GM19438 (cell line): ENCODE measurements at regions not wholly inside any gene's neighbourhood (a gene's known extent, or its start where the extent isn't known, plus 50 kb on each side); places are given as distances from the start of the nearest gene placed in this dataset.
"Not testable (repeated sequence)": the region's sequence is repeated elsewhere in the genome, so short reads cannot be mapped to it uniquely, and the experiment has no call there.

ENCODE experiments used
- ATAC-seq: cut with Tn5 transposase; IDR thresholded peaks from one replicate; pipeline ENCODE4 v1.9.1; 2021; ENCODE audit warnings: low read depth; ENCODE audit not compliant: unreplicated experiment

GRCh38 chr7:121531175-121532070 is 135.3 kb upstream of the FAM3C start:
- no peak for ATAC-seq

- peak; percentile 100 for ATAC-seq
Measured at GRCh38 chr7:121530227-121531174, 134.4 kb upstream of the FAM3C start.

DNA sequence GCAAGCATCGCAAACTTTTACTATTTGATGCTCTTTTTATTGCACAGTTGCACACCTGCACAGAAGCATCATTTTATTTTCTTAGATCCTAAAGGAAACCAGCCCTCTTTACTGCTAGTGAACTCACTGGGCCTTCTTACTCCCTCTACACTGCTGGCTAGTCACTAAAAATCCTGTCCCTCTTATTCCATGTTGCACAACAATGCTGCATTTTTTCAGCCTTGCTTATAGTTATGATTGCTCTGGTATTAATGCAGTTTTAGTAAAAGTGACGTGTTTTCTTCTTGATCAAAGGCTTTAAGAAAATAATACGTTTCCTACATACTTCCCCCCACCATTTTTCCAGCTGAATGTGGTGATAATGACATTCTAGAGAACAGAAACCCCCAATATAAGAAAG is 132.9 kb upstream of the FAM3C start:
- ATAC-seq = no peak

- ATAC-seq = not testable (repeated sequence)
Measured at GRCh38 chr7:121526210-121526609, 130.1 kb upstream of the FAM3C start.

DNA sequence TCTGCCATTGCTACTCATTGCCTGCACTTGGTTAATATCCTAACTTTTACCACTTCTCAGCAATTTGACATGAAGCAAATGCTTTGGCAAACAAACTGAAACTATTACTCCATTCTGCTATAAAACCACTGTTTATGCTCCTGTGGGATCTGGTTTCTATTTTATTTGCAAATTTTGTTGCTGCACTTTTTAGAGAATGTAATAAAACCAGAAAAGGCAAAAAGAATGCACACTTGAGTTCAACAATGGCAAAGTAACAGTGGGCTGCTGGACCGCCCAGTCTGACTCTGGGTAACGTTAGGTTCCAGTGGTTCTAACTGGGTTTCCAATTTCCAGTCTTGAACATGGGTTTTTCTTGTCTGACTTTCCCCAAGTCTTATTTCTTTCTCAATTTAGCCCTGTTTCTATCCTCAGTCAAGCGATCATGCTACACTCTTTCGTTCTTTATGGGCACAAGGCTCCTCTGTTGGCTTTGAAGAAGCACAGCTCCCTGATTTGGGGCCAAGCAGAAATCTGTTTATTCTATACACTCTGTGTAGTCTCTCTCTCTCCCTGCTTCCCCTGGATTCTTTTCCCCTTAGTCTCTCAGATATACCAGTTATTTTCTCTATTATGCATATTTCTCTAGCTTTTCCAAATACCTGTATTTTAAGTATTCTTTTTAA is 129.2 kb upstream of the FAM3C start:
- ATAC-seq = no peak

- no peak for ATAC-seq
Measured at GRCh38 chr7:121521711-121522400, 125.7 kb upstream of the FAM3C start.

DNA sequence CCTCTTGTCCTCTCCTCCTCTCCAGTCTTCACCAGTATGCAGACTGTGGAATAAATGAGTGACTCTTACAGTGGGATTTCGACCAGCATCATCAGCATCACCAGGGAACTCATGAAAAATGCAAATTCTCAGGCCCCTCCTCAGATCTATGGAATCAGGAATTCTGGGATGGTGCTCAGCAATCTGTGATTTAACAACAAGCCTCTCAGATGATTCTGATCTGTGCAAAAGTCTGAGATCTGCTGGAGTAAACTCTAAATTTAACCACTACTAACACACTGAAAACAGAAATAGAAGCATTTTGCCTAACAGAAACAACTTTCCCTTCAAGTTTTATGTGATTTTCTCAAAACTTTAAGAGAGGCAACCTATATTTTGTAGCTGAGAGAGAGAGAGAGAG is 124.8 kb upstream of the FAM3C start:
- ATAC-seq = no peak

GRCh38 chr7:121519548-121520521 is 123.7 kb upstream of the FAM3C start:
- ATAC-seq = peak; percentile 67

- ATAC-seq = no peak
Measured at GRCh38 chr7:121517591-121517990, 121.5 kb upstream of the FAM3C start.

DNA sequence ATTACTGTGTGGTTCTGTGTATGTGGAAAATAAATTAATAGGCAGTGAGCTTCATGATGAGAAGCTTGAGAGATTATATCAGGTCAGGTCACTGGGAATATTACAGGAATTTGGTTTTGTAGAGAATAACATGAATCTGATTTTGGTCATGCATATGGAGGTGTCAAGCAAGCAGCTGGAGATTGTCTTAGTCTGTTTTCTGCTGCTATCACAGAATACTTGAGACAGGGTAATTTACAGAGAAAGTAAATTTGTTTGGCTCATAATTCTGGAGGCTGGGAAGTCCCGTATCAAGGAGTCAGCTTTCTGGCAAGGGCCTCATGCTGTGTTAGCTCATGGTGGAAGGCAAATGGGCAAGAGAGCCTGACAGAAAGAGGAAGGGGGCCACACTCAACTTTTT is 120.7 kb upstream of the FAM3C start:
- ATAC-seq = no peak

DNA sequence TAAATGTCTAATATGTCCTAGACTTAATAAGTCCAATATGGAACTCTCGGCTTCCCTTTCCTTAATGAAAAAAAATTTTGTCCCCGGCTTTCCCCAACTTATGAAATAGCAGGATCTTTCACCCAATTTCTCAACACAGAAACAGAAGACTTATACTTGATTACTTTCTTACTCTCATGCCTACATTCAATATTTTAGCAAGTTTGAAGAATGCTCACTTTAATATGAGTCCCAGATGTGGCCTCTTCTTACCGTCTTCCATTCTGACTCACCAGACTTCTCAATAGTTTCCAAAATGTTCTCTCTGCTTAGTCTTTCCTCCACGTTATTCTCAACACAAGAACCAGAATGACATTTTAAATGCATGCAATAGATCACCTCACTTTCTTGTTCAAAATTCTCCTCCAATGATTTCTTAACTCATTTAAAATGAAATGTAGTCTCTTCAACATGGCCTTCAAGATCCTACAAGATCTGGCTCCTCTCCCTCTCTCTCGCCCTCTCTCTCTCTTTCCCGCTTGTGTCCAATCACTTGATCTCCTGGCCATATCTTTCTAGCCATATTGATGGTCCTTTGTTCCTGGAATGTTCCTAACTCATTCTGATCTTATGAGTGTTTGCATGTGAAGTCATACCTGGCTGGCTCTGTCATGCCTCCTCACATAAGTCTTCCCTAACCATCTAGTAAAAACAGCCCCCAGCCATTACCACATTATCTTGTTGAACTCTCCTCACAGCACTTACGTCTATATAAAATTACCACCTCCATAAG is 119.7 kb upstream of the FAM3C start:
- no peak for ATAC-seq

DNA sequence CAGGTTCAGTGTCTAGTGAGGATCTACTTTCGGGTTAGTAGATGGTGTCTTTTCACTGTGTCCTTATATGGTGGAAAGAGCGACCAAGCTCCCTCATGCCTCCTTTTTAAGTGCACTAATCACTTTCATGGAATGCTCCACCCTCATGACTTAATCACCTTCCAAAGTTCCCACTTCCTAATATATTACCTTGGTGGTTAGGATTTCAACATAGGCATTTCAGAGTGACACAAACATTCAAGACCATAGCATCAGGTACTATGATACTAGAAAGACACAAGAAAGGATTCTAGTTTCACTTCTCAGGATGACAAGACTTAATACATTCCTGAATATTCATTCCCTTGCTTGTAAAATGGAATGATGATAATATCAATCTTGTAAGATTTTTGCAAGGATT is 119.1 kb upstream of the FAM3C start:
- ATAC-seq = no peak

- ATAC-seq = no peak
Measured at GRCh38 chr7:121513105-121513504, 117.0 kb upstream of the FAM3C start.

DNA sequence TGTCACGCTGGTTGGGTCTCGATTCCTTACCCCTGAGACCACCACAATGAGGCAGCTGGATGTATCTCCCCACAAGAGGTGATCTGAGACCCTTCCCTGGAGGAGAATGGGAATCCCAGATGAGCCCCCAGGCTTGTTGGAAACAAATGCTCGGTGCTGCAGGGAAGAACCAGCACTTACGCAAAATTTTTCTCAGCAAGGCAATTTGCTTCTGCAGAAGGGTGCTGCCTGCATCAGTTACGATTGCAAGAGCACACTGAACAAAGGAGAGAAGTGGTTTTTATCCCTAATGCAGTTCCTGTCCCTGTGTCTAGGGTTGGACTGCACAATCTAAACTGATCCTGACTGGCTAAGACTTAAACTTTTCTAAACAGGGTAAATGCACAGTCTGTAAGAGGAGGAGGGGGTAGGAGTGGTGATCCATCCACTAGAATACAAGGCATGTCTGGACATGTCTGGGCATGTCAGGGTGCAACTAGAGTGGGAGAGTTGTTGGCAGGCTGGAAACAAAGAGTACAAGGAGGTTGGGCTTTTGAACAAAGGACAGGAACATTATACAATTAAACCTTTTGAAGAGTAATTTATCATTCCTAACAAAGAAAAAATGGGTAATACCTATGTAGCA is 114.9 kb upstream of the FAM3C start:
- ATAC-seq = no peak

- ATAC-seq = no peak
Measured at GRCh38 chr7:121510302-121510701, 114.2 kb upstream of the FAM3C start.

- no peak for ATAC-seq
Measured at GRCh38 chr7:121505540-121506182, 109.6 kb upstream of the FAM3C start.

DNA sequence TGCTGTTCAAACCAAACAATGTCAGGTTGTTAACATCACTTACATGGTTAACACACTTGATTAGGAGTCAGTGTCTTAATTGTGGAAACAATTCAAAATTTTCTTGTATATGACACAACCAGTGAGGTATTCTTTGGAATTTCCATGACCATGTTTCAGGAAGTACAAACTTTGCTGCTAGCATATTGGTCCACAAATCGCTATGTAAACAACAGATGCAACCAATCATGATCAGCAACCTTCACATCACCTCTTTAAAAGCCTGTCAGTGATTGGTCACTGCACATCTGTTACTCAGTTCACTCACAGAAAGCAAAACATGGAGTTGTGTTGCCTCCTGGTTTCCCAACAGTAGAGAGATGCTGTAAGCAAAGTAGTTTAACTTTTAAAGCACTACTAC is 108.9 kb upstream of the FAM3C start:
- ATAC-seq = no peak
